Aorta (tissue), 5 donors: ENCODE measurements at regions not wholly inside any gene's neighbourhood (a gene's known extent, or its start where the extent isn't known, plus 50 kb on each side); places are given as distances from the start of the nearest gene placed in this dataset.

Source experiments
- ATAC-seq: fragments of 200-7000 bp; cut with Tn5 transposase; one replicate; pipeline ENCODE4 v1.9.1; 2022; ENCODE audit warnings: moderate library complexity; ENCODE audit not compliant: low FRiP score
- DNase-seq, 2 donors: peaks; one replicate each; pipeline ENCODE4 v3.0.0-alpha.2; 2020
- H3K27ac ChIP-seq, 2 donors: one replicate each; pipeline ENCODE4 v1.5.1; 2013; ENCODE audit warnings: low read length in 2 of 2, mild to moderate bottlenecking in 2 of 2, moderate library complexity in 2 of 2, control low read depth in 1 of 2, inconsistent platforms in 1 of 2, low read depth in 1 of 2
- H3K27me3 ChIP-seq, 2 donors: one replicate each; pipeline ENCODE4 v1.6.1; 2013; ENCODE audit warnings: control low read depth in 1 of 2, low read length in 1 of 2, mild to moderate bottlenecking in 1 of 2, moderate library complexity in 1 of 2; ENCODE audit not compliant: insufficient read depth in 2 of 2, control insufficient read depth in 1 of 2
- H3K36me3 ChIP-seq, 2 donors: one replicate each; pipeline ENCODE4 v1.6.1; 2013; ENCODE audit warnings: control low read depth in 1 of 2, low read length in 1 of 2, mild to moderate bottlenecking in 1 of 2; ENCODE audit not compliant: insufficient read depth in 2 of 2, control insufficient read depth in 1 of 2
- H3K4me1 ChIP-seq, 2 donors: one replicate each; pipeline ENCODE4 v1.6.1; 2013; ENCODE audit warnings: low read length in 2 of 2, control low read depth in 1 of 2, mild to moderate bottlenecking in 1 of 2, moderate library complexity in 1 of 2; ENCODE audit not compliant: insufficient read depth in 2 of 2, control insufficient read depth in 1 of 2
- H3K4me3 ChIP-seq, 2 donors: one replicate each; pipeline ENCODE4 v1.5.1; 2013; ENCODE audit warnings: low read length in 2 of 2, control low read depth in 1 of 2, mild to moderate bottlenecking in 1 of 2
- H3K9me3 ChIP-seq: one replicate; pipeline ENCODE4 v1.6.1; 2013; ENCODE audit warnings: mild to moderate bottlenecking, low read length; ENCODE audit not compliant: control insufficient read depth
- WGBS, 2 donors: extraction: QIAGEN DNeasy Blood & Tissue Kit; methylation state at CpG; one replicate each; pipeline ENCODE4 v1.1.7; 2013; 5-methylcytosine and 5-hydroxymethylcytosine counted together
- intact Hi-C, 2 donors: fragments of 100-400 bp; cut with DNase I; formaldehyde crosslinking; loops; one replicate each; pipeline versions ENCODE4 v1.14.2 to v1.15.0; 2022
- donor health status: healthy with polysubstance abuse.
- donor health status: Bipolar disorder and iron deficiency.
- donor health status: DM: no; HTN: no; CAD: no.
- donor health status: DM: no; HTN: no; CAD: no.
- donor health status: DM: yes; HTN: yes; CAD: no.

GRCh38 chr13:80012251-80012650, 328.7 kb downstream of the SPRY2 start:
- DNase-seq (no peak), ATAC-seq (no peak)
- no peaks in the 10 kb centered on the region for H3K9me3 ChIP-seq
- H3K36me3 ChIP-seq = no peaks in the 10 kb centered on the region
- no peak overlapping the region for H3K4me3 ChIP-seq
- H3K27ac ChIP-seq = no peak overlapping the region
- no peaks in the 10 kb centered on the region for H3K27me3 ChIP-seq
- peaks cover 0 to 3% of the 10 kb centered on the region in 2 donors for H3K4me1 ChIP-seq
- WGBS, 2 donors = 10 to 19% methylated on average over 1 of the region's 1 CpG
- intact Hi-C loops = no loop called here

GRCh38 chr13:80011448-80012212, 329.3 kb downstream of the SPRY2 start:
- Histone ChIP-seq H3K9me3 (no peaks in the 10 kb centered on the region), H3K4me3 (no peak overlapping the region), H3K27me3 (no peaks in the 10 kb centered on the region), H3K4me1 (peaks cover 0 to 3% of the 10 kb centered on the region in 2 donors), H3K27ac (no peak overlapping the region), H3K36me3 (no peaks in the 10 kb centered on the region)
- intact Hi-C loops = no loop called here
- no peak for ATAC-seq
- DNase-seq = no peak
- 21 to 23% methylated on average over 5 of the region's 5 CpGs for WGBS, 2 donors

GRCh38 chr13:80010846-80011245, 330.1 kb downstream of the SPRY2 start:
- H3K27me3 ChIP-seq = no peaks in the 10 kb centered on the region

GRCh38 chr13:80010286-80010831, 330.6 kb downstream of the SPRY2 start:
- Histone ChIP-seq H3K4me3 (no peak overlapping the region), H3K36me3 (no peaks in the 10 kb centered on the region), H3K4me1 (peaks cover 0 to 3% of the 10 kb centered on the region in 2 donors), H3K27me3 (no peaks in the 10 kb centered on the region), H3K27ac (no peak overlapping the region), H3K9me3 (no peaks in the 10 kb centered on the region)
- WGBS, 2 donors = 95% methylated on average over 6 of the region's 6 CpGs
- DNase-seq (no peak), ATAC-seq (no peak)
- intact Hi-C loops = no loop called here

More at GRCh38 chr13:80010846-80011245, 330.1 kb downstream of the SPRY2 start:
- WGBS, 2 donors = 93 to 94% methylated on average over 4 of the region's 4 CpGs
- no peak overlapping the region for H3K4me3 ChIP-seq
- H3K27ac ChIP-seq = no peak overlapping the region
- DNase-seq = no peak
- no peaks in the 10 kb centered on the region for H3K9me3 ChIP-seq
- H3K36me3 ChIP-seq = no peaks in the 10 kb centered on the region
- intact Hi-C loops = no loop called here
- no peak for ATAC-seq
- peaks cover 0 to 3% of the 10 kb centered on the region in 2 donors for H3K4me1 ChIP-seq

GRCh38 chr13:80009760-80010159, 331.2 kb downstream of the SPRY2 start:
- ATAC-seq (no peak), DNase-seq (no peak)
- Histone ChIP-seq H3K4me3 (no peak overlapping the region), H3K36me3 (no peaks in the 10 kb centered on the region), H3K4me1 (peaks cover 0 to 3% of the 10 kb centered on the region in 2 donors), H3K9me3 (no peaks in the 10 kb centered on the region), H3K27me3 (no peaks in the 10 kb centered on the region), H3K27ac (no peak overlapping the region)
- intact Hi-C loops = no loop called here

GRCh38 chr13:80006940-80007339, 334.0 kb downstream of the SPRY2 start:
- Histone ChIP-seq H3K27me3 (no peaks in the 10 kb centered on the region), H3K9me3 (no peaks in the 10 kb centered on the region), H3K4me3 (no peak overlapping the region), H3K27ac (no peak overlapping the region), H3K4me1 (peaks cover 0 to 3% of the 10 kb centered on the region in 2 donors), H3K36me3 (no peaks in the 10 kb centered on the region)
- 89% methylated on average over 4 of the region's 4 CpGs for WGBS, 2 donors
- intact Hi-C loops = no loop called here
- DNase-seq = no peak
- no peak for ATAC-seq

- intact Hi-C loops = no loop called here
- H3K4me3 ChIP-seq = no peak overlapping the region
- H3K27me3 ChIP-seq = no peaks in the 10 kb centered on the region
- H3K9me3 ChIP-seq = no peaks in the 10 kb centered on the region
- no peaks in the 10 kb centered on the region for H3K36me3 ChIP-seq
- ATAC-seq (no peak), DNase-seq (no peak)
- H3K4me1 ChIP-seq = peaks cover 0 to 4% of the 10 kb centered on the region in 2 donors
- H3K27ac ChIP-seq = no peak overlapping the region
Observed at GRCh38 chr13:80001510-80001842, 339.4 kb downstream of the SPRY2 start.

GRCh38 chr13:80000684-80001509, 340.0 kb downstream of the SPRY2 start:
- no peaks in the 10 kb centered on the region for H3K36me3 ChIP-seq
- ATAC-seq (no peak), DNase-seq (no peak)
- intact Hi-C loops = no loop called here
- no peaks in the 10 kb centered on the region for H3K27me3 ChIP-seq
- no peak overlapping the region for H3K27ac ChIP-seq
- H3K4me3 ChIP-seq = no peak overlapping the region
- H3K4me1 ChIP-seq = peaks cover 0 to 4% of the 10 kb centered on the region in 2 donors
- no peaks in the 10 kb centered on the region for H3K9me3 ChIP-seq
- 18 to 27% methylated on average over 4 of the region's 4 CpGs for WGBS, 2 donors
